ENCODE measurements at regions not wholly inside any gene's neighbourhood (a gene's known extent, or its start where the extent isn't known, plus 50 kb on each side); places are given as distances from the start of the nearest gene placed in this dataset.

DNA sequence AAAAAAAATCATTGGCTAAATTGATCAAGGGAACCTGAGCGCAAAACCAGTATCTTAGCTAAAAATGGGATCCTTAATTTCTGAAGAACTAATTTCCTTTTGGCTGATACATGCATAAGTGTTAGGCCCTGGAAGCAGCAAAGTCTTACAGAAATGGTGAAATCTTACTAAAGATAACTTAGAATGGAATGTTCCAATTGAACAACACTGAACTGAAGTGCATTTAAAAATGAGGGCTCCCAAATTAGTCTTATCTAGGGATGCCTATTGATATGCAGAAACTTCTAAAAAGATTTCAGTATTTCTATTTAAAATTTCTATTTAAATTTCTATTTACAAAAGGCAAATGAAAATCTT lies 120.7 kb upstream of the BANK1 start:
- no peak for TF ChIP-seq CTCF (IDR thresholded peaks at IDR 0.05; ENCODE audit: insufficient read depth, low read depth, low read length)
- TF ChIP-seq EZH2 (IDR thresholded peaks at IDR 0.05; ENCODE audit: insufficient read depth, low read length) = no peak

Measured in astrocyte (in vitro differentiated cells and primary cell).